GM21447 (cell line): ENCODE measurements at regions not wholly inside any gene's neighbourhood (a gene's known extent, or its start where the extent isn't known, plus 50 kb on each side); places are given as distances from the start of the nearest gene placed in this dataset.

Source experiments
- ATAC-seq: cut with Tn5 transposase; IDR thresholded peaks from one replicate; pipeline ENCODE4 v1.9.1; 2021; ENCODE audit not compliant: unreplicated experiment

DNA sequence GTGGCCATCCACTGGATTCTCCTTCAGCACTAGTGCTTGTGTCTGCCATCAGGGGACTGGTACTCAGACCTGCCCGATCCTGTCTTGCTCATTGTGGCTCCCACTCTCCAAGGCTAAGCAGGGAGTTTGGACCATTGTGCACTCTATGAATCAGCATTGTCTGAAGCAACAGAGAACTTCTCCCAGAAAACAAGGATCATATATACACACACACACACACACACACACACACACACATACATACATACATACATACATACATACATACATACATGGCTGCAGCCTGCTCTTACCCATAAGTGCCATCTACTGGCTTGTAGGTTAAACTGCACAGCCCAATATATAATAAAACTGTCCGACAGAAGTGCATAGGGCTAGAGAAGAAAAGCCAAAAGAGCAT lies 345.3 kb upstream of the LCORL start:
- ATAC-seq: peak; percentile 86

DNA sequence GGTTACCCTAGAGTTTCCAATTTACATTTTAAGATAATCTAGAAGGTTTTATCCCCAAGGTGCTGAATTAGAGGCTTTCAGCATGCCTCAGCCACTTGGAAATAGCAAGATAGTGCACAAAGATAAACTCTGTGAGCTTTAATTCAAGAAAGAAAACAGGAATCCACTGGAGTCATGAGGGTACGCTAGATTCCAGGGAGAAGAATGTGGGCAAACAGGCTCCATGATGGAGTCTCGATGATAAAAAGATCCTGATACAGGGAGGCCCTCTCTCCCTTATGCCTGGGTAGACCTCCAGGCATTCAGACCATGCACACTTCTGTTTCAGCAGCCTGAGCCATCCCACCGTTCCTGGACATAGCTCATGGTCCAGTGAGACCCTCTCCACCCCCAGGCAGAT lies 344.6 kb upstream of the LCORL start:
- no peak for ATAC-seq

DNA sequence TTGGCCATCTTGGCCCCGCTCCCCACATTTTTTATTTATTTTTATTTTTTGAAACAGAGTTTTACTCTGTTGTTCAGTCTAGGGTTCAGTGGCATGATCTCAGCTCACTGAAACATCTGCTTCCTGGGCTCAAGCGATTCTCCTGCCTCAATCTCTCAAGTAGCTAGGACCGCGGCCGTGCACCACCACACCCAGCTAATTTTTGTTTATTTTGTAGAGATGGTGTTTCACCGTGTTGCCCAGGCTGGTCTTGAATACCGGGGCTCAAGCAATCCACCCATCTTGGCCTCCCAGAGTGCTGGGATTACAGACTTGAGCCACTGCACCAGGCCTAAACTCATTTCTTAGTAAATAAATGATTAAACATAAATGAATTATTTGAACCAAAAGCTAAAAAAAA lies 322.0 kb upstream of the LCORL start:
- ATAC-seq: no peak

DNA sequence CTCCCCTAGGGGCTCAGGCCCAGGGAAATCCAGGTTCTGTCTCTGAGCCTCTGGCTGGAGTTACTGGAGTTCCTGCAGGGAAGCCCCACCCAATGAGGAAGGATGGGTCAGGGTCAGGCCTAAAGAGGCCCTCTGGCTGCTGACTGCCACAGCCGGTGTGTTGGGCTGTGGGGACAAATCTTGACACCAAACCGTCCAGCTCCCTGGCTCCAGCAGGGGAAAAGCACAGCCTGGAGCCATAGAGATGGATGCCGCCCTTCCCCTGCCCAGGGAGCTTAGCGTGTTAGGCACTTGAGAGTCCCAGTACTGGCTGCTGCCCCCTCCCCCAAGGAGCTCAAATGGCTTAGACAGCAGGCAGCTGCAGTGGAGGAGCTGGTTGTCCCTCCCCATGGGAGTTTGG lies 321.3 kb upstream of the LCORL start:
- no peak for ATAC-seq

DNA sequence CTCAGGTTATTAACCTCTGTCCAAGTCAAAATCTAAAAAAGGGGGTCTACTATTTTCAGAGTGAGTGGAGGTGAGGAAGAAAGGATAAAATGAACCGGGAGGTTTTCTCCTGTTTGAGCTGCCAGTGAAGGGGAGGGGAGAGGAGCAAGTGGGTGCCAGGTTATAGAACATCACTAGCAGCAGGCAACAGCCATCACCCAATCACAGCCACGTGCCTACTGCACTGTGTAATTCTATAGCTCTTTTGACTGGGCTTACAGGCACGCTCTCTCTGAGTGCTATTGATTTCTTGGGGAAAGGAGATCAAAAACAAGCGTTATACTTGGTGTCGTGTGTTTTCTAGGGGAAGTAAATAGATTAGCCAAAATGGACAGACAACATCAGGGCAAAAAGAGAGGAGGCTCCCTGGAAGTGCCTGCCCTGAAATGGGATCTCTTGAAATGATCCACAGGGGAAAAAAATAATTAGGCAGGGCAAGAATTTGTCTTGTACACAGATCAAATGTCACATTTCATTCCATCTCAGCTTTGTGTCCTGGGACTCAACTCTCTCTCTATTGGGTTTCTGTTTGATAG lies 300.5 kb upstream of the LCORL start:
- ATAC-seq: no peak

DNA sequence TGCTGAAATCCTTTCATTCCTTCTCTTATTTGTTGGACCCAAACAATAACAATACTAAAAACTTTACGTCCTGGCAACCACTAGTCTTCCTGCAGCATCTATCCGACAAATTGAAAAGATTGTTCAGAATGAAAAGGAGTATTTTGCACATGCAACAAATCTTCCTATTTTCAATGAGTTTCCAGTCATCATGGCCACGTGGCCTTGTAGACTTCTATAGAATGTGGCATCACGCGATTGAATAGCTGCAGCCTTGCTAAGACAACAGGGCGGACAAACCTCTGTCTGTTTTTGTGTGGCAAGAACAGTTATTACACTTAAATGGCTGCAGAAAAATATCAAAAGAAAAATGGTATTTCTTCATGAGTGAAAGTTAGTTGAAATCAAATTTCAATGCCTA lies 297.9 kb upstream of the LCORL start:
- ATAC-seq: no peak

DNA sequence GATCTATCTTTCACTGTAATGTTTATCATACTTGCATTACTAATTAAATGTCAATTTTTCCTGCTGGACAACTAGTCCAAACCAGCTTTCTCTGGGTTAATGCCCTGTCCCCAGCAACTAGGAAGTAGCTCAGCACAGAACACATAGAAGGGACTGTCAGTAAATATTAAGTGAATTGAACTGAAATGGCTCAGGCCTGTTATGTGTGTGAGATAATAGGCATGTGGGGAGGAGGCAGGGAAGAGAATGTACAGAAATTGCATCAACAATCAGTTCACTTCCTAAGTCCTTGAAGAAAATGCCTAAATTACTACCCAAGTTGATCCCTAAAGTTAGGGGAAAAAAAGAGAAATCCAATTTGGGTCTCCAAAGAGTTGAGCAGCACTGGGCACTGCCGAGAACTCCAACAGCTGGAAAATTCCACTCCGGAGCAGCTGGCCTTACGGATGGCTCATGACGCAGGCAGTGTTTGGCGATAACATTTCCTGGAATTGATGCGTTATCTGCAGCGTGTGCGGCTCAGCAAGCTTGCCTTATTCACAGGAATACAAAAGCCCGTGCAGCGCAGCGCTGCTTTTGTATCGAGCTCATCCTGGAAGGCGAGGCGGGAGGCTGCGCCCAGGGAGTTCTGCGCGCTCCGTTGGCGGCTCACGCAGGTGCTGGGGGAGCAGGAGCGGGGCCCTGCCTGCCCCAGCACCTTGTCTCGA lies 297.3 kb upstream of the LCORL start:
- no peak for ATAC-seq

DNA sequence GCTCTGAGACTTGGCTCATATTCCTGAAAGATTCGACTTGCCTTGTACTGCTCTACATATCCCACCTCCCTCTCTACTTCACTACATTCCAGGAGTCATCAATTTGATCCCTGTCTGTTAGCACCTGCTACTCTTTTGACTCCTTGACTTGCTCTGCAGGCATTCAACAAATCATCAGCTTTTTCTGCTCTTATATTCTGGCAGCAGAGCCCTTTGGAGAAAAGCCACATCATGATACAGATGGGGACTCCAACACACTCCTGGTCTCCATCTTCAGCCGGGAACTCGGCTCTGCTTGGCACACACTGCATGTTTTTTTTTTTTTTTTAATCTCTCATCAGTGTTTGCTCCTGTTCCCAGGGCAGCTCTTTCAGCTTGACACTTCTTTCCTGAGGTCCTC lies 293.2 kb upstream of the LCORL start:
- no peak for ATAC-seq

DNA sequence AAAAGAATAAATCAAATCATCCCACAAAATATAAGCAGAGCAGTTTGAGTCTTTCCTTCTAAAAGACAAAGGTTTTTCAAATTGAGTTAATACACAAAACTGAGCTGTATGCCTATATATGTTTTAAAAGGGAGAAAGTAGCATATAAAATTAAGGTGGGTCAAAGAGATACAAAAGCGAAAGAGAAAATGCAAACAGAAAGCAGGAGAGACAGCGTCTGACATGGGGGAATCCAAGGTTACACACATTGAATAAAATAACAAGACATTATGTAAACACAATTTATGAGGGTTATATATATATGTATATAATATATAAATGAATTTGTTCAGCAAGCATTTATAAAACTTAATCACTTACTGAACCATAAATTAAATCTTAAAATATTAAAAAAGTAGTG lies 276.1 kb upstream of the LCORL start:
- ATAC-seq: no peak

DNA sequence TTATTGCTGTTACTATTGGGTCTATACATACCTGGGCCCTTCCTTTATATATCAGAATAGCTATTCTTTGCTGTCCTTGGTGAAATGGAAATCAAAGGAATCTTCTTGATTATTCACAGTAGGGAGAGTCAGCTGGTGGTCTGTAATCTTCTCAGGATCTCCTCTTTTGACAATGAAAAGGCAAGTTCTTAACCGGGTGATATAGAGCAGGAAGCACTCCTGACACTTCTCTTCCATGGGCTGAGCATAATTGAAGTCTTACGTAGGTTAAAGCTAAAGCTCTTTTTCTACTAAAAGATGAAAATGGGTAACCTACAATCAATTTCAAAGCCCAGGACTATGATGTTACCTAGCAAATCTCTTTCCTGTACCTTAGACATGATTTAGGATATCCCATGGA lies 274.9 kb upstream of the LCORL start:
- ATAC-seq: no peak

DNA sequence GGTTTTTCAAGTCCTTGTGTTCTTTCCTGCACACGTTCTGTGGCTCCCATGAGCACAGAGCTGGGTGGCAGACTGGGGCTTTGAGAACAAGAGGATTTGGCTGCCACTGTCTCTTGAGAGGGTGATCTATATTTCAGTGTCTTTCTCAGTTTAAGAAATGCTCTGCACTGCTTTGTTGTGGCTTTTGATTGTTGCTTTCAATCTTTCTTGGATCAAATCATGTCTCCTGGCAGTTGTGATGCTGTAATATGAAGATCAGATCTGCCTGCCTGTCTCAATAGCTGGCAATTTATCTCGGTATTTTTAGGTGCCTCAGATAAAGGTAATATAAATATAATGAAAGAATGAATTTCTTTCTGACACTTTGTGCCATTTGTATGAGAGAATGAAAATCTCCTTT lies 273.3 kb upstream of the LCORL start:
- ATAC-seq: no peak

DNA sequence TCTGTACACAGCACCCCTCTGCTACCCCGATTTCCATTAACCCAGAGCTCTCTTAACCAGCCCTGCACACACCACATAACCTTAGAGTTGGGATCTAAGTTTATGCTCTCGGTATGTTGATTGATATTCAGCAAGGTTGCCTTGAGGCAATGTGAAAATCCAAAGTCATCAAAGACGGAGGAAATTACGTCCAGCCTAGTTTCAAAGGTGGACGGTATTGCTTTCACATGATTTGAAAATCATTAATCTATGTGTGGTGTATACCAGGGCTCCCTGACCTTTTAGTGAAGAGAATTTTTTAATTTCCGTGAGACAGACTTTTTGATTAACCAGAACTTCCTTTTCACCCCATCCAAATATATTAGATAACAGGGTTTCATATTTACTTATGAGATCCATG lies 272.5 kb upstream of the LCORL start:
- no peak for ATAC-seq

DNA sequence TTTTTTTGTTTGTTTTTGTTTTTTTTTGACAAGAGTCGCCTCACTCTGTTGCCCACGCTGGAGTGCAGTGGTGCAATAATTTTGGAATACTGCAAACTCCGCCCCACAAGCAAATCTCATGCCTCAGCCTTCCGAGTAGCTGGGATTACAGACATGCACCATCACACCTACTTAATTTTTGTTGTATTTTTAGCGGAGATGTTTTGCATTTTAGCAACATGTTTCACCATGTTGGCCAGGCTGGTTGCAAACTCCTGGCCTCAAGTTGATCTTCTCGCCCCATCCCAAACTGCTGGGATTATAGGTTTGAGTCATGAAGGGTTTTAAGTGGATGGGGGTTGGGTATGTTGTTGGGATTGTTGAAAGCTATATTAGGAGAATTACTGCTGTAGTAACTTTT lies 270.9 kb upstream of the LCORL start:
- no peak for ATAC-seq

DNA sequence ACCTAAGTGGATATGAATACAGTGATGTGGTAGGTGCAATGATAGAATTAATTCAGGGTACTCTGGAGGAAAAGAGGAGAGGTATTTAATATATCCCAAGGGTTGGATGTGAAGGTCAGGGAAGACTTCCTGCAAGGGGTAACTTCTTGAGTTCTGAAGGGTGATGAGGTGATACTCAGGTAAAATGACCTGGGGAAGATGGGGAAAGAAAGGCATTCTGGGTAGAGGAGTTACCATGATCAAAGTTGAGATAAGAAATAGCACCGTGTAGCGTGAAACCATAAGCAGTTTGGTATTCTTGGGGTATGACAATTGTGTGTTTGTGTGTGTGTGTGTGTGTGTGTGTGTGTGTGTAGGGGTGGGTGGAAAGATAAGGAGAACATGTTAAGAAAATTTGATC lies 270.4 kb upstream of the LCORL start:
- ATAC-seq: no peak

DNA sequence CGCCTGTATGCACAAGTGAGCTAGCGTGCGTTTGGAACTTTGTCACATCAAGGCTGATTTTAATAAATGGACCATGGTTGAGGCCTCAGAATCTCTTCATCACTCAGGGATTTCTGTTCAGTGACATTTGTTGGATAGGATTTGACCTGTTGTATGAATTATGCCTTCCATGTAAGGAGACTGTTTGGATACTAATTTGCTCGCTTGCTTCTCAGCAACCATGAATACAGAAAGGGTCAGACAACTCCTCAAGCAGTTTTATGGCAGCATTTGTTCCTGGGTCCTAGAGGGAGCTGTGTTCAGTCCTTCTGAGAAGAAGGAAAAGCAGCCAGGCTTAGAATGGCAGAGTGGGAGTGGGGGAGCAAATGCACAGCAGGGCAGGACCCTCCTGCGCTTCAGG lies 269.7 kb upstream of the LCORL start:
- ATAC-seq: no peak

DNA sequence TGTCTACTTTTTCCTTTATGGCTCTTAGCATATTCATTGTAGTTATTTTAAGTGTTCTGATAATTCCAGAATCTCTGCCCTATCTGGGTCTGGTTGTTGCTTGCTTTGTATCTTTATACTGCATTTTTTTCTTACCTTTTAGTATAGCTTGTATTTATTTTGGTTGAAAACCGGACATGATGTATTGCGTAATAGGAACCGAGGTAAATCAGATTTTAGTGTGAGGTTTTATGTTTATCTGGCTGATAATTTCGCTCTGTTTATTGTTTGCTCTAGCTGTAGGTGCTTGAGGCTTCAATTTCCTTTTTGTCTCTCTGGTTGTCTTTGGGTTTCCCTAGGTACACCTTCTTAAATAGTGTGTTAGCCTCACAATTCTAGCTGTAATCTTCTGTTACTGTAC lies 263.8 kb upstream of the LCORL start:
- ATAC-seq: no peak

DNA sequence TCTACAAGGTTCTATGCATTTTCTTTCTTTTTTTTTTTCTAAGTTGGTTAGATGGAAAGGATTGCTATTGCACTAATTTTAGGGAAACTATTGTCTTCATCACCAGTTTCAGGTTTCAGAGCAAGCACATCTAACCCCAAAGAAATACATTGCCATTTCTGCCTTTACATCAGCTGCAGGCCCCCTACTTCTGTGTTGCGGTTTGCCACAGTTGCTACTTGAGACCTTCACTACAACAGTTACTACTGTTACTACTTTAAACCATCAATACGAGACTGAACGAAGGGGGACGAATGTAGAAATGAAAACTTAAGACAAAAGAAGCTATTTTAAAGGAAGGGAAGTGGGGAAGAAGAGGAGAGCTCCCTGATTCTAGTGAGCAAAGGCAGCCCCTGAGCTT lies 256.7 kb upstream of the LCORL start:
- ATAC-seq: no peak

DNA sequence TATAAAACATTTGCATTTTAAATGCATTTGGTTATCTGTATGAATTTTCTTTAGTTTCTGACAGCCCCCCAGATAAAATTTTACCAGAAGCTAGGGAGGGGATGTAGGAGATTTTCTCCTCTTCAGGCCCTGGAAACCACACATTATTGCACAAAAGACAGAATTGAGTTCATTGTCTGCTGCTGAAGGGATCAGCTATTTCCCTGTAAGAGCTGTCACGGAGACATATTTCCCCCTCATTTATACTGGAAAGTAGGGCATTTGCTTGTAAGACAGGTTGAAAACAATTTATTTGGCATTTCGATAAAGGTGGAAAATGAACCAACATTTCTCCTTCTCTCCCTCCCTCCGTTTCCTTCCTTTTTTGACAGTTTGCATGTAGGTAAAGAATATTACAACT lies 241.3 kb upstream of the LCORL start:
- ATAC-seq: no peak

DNA sequence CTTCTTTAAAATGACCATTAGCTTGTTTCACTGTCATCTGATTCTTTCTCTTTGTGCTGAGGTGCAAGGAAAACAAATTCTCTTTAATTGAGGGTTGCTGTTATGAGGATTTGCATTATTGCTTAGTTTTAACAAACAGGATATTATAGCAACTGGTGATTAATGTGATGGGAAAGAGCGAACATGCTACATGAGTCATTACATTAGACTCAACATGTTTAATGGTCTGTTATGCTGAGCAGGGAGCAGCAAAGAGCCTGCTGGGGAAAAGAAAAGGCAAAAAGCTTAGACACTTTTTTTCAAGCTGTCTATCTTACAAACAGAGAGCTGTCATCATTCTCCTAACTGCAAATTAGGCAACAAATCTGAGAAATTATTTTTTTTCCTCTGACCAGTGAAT lies 230.5 kb upstream of the LCORL start:
- ATAC-seq: no peak

DNA sequence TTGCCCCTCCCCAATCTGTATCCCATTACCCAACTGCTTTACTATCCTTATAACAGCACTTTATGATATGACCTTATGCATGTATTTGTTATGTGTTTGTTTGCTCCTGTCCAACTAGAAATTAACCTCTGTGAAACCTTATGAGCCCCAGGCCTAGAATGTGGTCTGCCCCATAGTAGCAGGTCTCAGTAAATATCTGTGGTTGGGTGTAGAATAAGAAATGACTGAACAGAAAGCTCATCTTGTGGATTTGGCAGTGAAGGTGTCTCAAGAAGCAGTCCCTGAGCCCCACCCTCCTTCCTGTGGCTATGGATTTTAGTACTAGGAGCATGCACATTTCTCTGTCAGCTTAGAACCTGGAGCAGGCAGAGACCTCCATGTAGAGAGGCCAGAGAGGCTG lies 229.0 kb upstream of the LCORL start:
- no peak for ATAC-seq

DNA sequence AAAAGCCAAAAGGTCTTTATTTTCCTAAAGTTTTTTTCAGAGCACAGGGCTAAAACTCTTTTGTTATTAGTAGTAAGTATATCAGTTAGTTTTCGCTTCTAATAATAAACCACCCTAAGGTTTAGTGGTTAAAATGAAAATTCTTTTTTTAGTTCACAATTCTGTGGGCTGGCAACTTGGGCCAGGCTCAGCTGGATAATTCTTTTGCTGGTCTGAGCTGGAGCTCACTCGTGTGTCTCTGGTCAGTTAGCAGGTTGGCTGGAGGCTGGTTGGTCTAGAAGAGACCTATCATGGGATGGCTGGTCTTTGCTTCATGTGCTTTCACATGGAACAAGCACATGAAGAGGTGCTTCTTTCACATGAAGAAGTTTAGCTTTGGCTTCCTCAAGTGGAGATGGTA lies 227.1 kb upstream of the LCORL start:
- no peak for ATAC-seq

DNA sequence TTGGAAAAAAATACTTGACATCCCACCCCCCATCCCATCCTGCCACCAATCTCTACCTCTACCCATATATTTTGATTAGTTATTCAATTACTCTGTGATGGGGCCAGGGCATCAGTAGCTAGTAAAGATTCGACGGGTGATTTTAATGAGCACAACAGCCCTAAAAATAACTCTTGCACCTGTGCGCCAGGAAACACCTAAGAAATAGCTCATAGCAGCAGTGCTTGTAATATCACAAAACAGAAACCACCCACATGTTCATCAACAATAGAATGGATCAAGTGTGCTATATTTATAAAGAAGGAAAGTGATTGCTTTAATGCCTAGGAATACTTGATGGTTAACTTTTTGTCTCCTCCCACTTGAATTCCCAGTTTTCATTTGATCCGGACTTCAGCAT lies 225.6 kb upstream of the LCORL start:
- ATAC-seq: no peak

DNA sequence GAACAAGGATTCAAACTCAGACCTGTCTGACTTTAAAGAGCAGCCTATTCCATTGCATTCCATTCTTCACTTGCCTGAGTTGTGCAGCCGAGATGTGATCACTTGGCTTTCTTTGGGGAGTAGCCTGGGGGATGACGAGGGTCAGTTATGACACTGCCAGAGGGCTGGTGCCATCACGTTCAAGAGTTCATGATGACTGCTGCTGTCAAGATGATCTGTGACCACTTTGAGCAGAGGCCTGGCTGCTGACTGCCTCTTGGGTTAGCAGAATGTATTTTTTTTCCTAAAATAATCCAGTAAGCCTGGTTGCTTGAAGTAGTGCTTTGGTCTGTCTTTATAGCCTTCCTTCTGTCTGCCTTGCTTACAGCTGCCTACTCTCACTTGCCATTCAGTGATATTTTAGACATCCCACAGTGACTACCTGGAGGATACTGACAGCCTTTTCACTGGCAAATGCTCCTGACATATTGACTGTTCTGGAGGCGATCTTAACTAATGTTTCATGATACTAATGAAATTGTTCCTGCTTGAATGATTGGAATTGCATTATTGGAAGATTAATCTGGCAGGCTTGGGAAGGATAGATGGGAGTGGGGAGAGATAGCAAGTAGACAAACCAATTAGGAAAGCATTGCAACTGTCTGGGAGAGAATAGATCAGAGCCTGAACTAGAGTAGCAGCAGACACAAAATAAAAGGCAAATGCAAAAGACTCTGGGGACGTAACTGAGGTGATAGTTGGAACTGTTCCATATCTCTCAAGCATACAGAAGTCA lies 221.6 kb upstream of the LCORL start:
- ATAC-seq: no peak
